Uterus (tissue), 3 donors: ENCODE measurements at regions not wholly inside any gene's neighbourhood (a gene's known extent, or its start where the extent isn't known, plus 50 kb on each side); places are given as distances from the start of the nearest gene placed in this dataset.

Source experiments
- DNase-seq, 2 donors: peaks; one replicate each; pipeline ENCODE4 v3.0.0-alpha.2; 2019 to 2020
- H3K27ac ChIP-seq, 2 donors: fragments of 200-600 bp; sonication (generic); 1 replicate in 1 of 2; 2 replicates in 1 of 2; pipeline ENCODE4 v1.5.1; 2016 to 2018
- H3K27me3 ChIP-seq, 2 donors: fragments of 200-600 bp; sonication (generic); one replicate each; pipeline ENCODE4 v1.5.1; 2018 to 2019; ENCODE audit warnings: control low read depth in 1 of 2
- H3K36me3 ChIP-seq, 2 donors: fragments of 200-600 bp; sonication (generic); one replicate each; pipeline ENCODE4 v1.5.1; 2019; ENCODE audit warnings: control low read depth in 1 of 2
- H3K4me1 ChIP-seq, 2 donors: fragments of 200-600 bp; sonication (generic); one replicate each; pipeline ENCODE4 v1.5.1; 2018 to 2019; ENCODE audit warnings: control low read depth in 1 of 2
- H3K4me3 ChIP-seq, 2 donors: fragments of 200-600 bp; sonication (generic); 1 replicate in 1 of 2; 2 replicates in 1 of 2; pipeline ENCODE4 v1.5.1; 2018 to 2019; ENCODE audit warnings: mild to moderate bottlenecking in 1 of 2
- H3K9me3 ChIP-seq, 2 donors: fragments of 200-600 bp; sonication (generic); one replicate each; pipeline ENCODE4 v1.5.1; 2019; ENCODE audit warnings: control low read depth in 1 of 2
- POLR2A ChIP-seq, 2 donors: fragments of 450-650 bp; IDR thresholded peaks; one replicate each; pipeline ENCODE4 v1.6.1; 2016; ENCODE audit warnings: antibody characterized with exemption in 2 of 2, mild to moderate bottlenecking in 1 of 2, moderate library complexity in 1 of 2
- intact Hi-C: fragments of 100-400 bp; cut with DNase I; formaldehyde crosslinking; loops from one replicate; pipeline ENCODE4 v1.15.1; 2023; ENCODE audit warnings: low total_unique reads
- TF ChIP-seq, protein P1 (sequence below), 4 experiments: fragments of 200-600 bp in 2 of 4; fragments of 450-650 bp in 2 of 4; sonication (generic) in 2 of 4; IDR thresholded peaks; one replicate each; pipeline ENCODE4 v1.5.1; 2016 to 2019; ENCODE audit warnings: antibody characterized with exemption in 4 of 4, mild to moderate bottlenecking in 2 of 4, moderate library complexity in 1 of 4
- donor health status: DM: yes; HTN: yes; CAD: no.

DNA sequence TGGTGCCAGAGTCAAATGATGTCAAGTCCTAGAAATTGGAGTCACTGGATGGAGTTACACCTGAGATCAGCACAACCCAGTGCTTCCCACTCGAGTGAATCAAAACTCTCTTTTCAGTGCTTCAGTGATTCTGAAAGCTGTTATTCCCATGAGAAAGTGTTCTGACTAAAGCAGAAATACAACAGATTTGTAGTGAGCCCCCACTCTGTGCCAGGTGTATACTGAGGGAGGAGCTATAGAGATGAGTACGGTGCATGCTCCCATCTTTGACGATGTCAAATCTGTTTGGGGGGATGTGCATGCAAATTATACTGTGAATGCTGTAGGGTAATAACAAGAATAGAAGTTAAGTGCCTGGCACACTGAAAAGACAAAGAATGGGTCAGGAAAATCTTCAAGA is 330.2 kb downstream of the HS3ST1 start:
- Histone ChIP-seq H3K9me3 (no peaks in the 10 kb centered on the region), H3K4me3 (no peak overlapping the region), H3K27ac (no peak overlapping the region), H3K4me1 (no peaks in the 10 kb centered on the region), H3K27me3 (no peaks in the 10 kb centered on the region), H3K36me3 (no peaks in the 10 kb centered on the region)
- DNase-seq: no peak
- TF ChIP-seq POLR2A (IDR thresholded peaks at IDR 0.05): no peak
- TF ChIP-seq, protein P1, sequence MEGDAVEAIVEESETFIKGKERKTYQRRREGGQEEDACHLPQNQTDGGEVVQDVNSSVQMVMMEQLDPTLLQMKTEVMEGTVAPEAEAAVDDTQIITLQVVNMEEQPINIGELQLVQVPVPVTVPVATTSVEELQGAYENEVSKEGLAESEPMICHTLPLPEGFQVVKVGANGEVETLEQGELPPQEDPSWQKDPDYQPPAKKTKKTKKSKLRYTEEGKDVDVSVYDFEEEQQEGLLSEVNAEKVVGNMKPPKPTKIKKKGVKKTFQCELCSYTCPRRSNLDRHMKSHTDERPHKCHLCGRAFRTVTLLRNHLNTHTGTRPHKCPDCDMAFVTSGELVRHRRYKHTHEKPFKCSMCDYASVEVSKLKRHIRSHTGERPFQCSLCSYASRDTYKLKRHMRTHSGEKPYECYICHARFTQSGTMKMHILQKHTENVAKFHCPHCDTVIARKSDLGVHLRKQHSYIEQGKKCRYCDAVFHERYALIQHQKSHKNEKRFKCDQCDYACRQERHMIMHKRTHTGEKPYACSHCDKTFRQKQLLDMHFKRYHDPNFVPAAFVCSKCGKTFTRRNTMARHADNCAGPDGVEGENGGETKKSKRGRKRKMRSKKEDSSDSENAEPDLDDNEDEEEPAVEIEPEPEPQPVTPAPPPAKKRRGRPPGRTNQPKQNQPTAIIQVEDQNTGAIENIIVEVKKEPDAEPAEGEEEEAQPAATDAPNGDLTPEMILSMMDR (IDR thresholded peaks at IDR 0.05): no peak
- intact Hi-C loops: no loop called here

DNA sequence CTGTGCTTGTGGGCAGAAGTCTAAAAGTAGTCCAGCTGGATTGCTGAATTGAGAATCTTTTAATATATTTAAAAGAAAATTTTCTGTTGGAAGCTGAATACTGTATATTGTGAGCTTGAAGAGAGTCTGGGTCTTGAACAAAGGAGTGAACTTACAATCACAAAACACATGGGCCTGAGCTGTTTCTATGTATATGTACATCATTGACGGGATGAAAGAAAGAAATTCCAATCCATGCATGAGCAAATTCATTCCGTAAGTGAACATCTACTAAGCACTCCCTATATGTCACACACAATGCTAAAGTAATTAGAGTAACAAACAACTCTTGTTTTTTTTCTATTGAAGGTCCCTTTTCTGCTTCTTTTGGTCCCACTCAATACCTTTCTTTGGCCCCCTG is 331.0 kb downstream of the HS3ST1 start:
- no peaks in the 10 kb centered on the region for H3K27me3 ChIP-seq
- no peak overlapping the region for H3K4me3 ChIP-seq
- intact Hi-C loops: no loop called here
- H3K4me1 ChIP-seq: no peaks in the 10 kb centered on the region
- H3K27ac ChIP-seq: no peak overlapping the region
- H3K9me3 ChIP-seq: no peaks in the 10 kb centered on the region
- no peak for DNase-seq
- no peaks in the 10 kb centered on the region for H3K36me3 ChIP-seq
- no peak for TF ChIP-seq POLR2A (IDR thresholded peaks at IDR 0.05)
- TF ChIP-seq, protein P1 (IDR thresholded peaks at IDR 0.05): no peak

DNA sequence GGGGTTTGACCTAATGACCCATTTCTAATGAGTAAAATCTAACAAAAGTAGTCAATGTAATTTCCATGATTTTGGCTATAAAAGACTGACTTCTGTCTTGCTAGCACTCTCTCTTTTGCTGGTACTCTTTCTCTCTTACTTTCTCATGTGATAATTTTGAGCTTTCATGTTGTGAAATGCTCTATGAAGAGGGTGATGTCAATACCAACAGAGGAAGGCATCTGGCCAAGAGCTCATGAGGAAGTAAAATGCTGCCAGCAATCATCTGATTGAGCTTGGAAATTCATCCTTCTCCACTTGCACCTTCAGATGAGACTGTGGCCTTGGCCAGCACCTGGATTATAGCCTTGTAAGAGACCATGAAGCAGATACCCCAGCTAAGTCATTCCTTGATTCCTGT is 347.7 kb downstream of the HS3ST1 start:
- H3K4me1 ChIP-seq: no peaks in the 10 kb centered on the region
- no peaks in the 10 kb centered on the region for H3K27me3 ChIP-seq
- no peaks in the 10 kb centered on the region for H3K36me3 ChIP-seq
- H3K4me3 ChIP-seq: no peak overlapping the region
- TF ChIP-seq, protein P1 (IDR thresholded peaks at IDR 0.05): no peak
- no peak for TF ChIP-seq POLR2A (IDR thresholded peaks at IDR 0.05)
- H3K27ac ChIP-seq: no peak overlapping the region
- H3K9me3 ChIP-seq: no peaks in the 10 kb centered on the region
- no peak for DNase-seq
- intact Hi-C loops: no loop called here

DNA sequence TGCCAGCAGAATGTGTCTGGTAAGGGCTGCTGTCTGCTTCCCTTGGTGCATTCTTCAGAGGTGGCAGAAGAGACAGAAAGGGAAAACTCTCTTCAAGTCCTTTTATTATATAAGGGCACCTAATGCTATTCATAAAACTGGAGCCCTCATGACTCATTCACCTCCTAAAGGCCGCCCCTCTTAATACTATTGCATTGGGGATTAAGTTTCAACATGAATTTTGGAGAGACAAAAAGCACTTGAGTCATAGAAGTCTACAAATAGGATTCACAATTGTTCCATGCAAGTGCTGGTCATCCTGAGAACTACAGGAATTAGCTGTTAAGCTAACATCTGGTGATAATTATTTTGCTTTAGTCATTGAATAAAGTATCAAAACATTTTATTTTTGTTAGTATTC is 349.5 kb downstream of the HS3ST1 start:
- TF ChIP-seq, protein P1 (IDR thresholded peaks at IDR 0.05): no peak
- TF ChIP-seq POLR2A (IDR thresholded peaks at IDR 0.05): no peak
- no peaks in the 10 kb centered on the region for H3K9me3 ChIP-seq
- no peaks in the 10 kb centered on the region for H3K36me3 ChIP-seq
- no peaks in the 10 kb centered on the region for H3K4me1 ChIP-seq
- intact Hi-C loops: no loop called here
- H3K27me3 ChIP-seq: no peaks in the 10 kb centered on the region
- no peak overlapping the region for H3K4me3 ChIP-seq
- no peak overlapping the region for H3K27ac ChIP-seq
- DNase-seq: no peak

DNA sequence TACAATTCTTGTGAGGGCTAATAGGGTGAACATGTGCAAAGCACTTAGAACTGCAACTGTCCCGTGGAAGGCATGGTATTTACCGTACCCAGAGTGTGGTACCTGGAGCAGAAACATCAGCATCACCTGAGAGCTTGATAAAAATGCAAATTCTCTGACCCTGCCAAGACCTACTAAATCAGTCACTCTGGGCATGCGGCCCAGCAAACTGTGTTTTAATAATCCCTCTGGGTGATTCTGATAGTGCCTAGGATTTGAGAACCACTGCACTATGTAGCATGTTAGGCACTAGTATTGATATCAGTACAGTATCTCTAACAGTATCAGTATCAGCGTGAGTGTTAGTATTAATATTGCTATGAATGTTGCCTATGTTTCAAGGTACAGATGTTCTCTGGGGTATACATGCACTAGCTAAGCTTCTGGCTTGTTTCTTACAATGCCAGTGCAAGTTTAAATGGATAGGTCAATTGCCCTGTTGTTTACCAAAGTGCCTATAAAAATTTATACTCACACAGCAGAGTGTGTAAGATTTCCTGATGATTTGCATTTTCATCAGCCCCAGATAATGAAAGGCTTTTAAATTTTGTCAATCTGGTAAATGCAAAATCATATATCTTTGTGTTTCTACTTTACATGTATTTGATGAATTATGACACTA is 354.0 kb downstream of the HS3ST1 start:
- H3K4me1 ChIP-seq: no peaks in the 10 kb centered on the region
- H3K27me3 ChIP-seq: no peaks in the 10 kb centered on the region
- DNase-seq: no peak
- H3K27ac ChIP-seq: no peak overlapping the region
- TF ChIP-seq, protein P1 (IDR thresholded peaks at IDR 0.05): no peak
- TF ChIP-seq POLR2A (IDR thresholded peaks at IDR 0.05): no peak
- intact Hi-C loops: no loop called here
- no peak overlapping the region for H3K4me3 ChIP-seq
- H3K36me3 ChIP-seq: no peaks in the 10 kb centered on the region
- H3K9me3 ChIP-seq: no peaks in the 10 kb centered on the region
